ENCODE measurements at regions not wholly inside any gene's neighbourhood (a gene's known extent, or its start where the extent isn't known, plus 50 kb on each side); places are given as distances from the start of the nearest gene placed in this dataset.

DNA sequence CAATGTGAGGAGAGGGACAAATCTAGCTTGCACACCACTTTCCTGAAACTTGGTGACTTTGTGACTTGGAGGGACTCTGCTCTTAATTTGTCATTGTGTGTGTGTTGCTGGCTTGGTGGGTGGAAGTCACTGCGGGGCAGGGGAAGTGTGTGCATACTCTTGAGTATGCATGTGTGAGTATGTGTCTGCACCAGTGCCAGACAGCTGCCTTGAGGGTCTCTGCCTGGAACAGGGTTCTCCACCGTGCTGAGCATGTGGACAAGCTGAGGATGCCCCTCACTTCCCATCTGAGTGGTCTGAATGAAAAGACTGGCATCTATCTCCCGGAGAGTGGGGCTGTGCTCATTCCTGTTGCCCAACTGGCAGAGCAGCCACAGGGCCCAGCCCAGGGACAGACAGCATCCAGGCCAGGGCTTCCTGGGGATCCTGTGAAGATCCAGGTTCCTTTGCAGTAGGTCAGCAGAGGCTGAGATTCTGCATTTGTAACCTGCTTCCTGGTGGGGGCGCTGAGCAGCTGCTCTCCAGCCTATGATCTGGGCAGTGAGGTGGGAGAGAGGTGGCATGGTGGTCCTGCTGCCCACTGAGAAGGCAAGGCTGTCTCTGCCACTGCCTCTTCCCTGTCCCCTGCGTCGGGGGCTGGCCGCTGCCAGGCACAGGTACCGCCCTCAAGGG is 138.9 kb upstream of the HAAO start:
- DNase-seq (ENCODE audit: low read depth), result no peak

DNA sequence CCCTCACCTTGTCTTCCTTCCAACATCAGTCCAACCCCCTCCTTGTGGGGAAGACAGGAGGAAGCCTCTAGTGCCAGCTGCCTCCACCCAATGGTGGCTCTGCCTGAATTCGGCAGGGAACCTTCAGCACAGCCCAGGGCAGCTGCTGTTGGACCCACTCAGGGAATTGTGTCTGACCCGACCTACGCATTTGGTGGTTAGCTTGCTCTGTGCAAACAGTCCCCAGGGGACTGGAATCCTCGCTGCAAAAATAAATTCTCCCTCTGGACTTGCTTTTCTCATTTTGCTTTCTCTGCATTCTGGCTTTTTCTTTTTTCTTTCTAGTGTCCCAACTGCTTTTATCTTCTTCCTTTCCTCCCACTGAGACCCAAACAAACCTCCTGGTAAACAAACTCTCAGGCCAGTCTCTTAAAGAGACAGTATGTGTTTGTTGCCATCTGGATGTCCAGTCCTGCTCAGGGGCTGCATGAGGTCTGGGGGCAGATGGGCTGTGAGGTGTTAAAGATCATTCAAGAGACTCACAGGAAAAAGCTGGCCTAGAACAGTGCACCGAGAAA is 137.7 kb upstream of the HAAO start:
- no peak for DNase-seq (ENCODE audit: low read depth)

DNA sequence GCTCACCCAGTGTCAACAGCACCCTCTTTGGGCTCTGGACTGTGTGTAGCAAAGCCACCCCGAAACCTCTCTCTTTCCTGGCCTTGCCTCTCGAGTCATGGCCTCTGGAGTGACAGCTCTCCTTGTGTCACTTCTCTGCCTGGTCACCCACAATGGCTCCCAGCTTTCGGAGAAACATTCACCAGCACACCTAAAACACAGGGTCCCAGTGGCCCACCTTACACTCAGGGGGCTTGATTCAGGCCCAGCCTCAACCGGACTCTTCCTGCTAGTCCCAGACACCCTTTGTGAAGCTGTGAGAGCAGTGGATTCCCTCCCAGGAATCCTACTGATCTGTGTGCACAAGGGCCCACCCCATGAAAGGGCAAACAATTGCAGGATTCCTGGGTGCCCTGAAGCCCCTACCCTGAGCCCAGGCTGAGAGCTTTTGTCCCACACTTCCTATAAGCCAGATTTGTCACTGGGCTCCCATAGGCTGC is 137.2 kb upstream of the HAAO start:
- DNase-seq (ENCODE audit: low read depth), result no peak

DNA sequence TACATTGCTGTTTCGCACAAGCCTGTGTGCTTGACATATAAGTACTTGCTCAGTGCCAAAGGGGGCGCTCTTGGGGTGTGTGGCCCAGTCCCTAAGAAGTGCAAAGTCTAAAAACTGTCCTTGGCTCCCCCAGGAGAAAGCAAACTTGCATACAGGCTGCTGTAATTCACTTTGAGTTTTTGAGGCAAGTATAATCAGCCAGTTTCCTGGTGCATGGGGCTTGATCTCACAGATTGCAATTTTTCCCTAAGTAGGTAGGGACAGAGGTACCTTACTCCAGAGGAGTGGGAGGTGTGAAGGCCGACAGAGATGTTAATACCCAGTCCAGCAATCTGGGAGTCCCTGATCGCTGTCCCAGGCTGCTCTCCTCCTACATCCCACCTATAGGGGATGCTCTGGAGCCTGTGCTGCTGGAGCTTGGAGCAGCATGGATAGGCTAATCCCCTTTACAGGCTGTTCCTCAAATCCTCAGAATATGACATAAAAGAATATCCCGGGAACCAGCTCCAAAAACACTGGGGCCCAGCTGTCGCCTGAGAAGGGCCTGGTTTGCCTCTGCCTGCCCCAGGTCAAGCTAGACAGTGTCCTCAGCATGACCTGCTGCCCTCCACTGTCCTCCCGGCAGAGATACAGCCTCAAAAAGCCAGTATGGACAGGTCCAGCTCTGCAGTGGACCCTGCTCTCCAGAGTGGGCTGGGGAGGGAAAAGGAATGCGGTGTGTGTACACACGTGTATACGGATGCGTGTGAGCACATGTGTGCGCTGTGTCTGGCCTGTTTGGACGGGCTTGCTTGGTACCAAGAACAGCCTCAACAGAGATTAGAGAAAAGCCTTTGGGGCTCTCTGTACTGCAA is 136.5 kb upstream of the HAAO start:
- DNase-seq (ENCODE audit: low read depth), result no peak

DNA sequence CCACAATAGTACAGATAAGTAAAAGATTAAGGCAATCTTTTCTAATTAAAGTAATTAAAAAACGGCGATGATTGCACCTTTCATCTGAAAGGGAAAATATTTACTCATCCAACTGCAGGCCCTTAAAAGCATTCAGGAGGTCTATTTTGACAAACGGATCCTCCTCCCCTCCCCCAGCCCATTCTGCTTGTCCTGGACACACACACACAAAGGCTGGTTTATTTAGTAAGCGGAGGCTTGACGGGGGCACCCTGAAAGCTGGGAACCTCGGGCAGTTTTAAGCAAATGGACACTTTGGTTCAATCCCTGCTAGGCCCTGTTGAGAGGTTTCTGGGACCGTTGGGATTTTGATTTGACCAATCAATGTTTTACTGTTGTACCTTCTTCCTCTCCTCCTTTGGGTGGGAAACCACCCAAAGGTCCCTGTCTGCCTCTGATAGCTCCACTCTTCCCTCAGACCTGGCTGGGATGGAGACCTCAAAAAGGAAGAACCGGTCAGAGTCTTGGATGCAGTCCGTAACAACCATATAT is 135.8 kb upstream of the HAAO start:
- no peak for DNase-seq (ENCODE audit: low read depth)

DNA sequence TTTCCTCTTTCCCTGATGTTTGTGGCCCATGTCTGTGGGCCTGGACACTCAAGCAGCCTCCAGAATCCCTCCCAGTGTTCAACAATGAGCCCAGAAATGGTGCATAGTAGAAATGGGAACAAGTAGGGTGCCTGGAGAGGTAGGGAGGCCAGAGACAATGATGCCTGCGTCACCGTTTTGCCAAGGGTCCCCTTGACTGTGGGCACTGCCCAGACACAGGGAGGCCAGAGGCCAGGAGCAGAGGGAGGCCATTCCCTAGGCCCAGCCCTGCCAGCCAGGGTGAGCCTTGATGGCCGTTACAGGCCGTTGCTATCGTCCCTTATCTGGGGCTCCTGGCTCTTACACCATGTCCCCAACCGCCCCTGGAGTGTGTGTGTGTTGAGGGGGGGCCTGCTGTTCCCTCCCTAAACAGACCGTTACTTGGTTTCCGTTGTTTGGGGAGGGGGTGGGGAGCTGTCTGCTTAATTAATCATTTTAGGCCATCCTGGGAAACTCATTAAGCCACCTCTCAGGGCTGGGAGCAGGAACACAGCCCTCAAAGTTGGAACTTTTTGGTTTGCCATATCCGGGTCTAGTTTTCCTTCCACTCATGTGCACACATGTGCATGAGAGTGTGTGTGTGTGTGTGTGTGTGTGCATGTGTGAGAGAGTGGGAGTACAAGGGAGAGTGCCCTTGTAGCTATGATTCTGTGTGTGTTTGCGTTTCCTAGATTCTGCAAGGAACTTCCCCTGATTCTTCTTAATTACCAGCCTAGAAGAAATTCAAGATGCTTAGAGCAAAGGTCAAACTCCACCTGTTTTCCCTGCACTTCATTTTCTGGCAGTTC is 135.2 kb upstream of the HAAO start:
- DNase-seq (ENCODE audit: low read depth), result no peak

DNA sequence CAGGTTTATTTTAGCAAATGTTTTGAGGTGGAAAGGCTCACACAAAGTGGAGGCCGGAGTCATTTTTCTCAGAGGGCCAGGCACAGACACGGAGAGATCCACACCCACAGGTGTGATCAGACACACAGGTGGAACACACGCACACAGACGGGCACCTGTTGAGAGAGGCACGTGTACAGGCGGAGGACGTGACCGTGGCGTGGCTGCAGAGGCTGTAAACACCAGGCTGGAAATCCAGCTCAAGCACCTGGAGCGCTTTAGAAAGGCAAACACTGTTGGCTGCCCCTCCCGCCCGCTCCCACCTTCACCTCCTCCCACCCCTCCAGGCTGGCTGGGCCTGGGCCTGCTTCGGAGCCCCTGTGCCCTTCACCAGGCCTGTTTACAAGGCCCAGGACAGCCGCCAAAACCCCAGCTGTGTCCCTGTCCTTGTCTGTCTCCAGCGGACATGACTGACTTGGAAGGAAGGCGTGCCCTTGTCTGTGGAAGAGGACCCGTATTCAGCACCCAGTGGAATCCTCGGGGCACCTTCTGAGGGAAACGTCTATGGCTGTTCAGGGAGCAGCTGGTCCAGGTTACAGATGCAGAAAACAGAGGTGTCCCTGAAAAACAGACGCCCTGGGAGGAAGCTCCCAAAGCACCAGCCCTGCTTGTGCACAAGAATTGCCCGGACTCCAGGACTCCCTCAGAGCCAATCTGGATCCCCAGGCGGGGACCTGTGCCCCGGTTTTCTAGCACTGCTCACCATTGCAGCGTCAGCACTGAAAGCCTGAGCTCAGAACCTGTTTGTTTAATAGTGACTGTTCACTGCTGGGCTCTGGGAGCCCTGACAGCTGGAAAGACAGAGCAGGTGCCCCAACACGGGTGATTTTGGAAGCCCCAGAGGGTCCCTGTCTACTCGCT is 134.3 kb upstream of the HAAO start:
- DNase-seq (ENCODE audit: low read depth), result no peak

DNA sequence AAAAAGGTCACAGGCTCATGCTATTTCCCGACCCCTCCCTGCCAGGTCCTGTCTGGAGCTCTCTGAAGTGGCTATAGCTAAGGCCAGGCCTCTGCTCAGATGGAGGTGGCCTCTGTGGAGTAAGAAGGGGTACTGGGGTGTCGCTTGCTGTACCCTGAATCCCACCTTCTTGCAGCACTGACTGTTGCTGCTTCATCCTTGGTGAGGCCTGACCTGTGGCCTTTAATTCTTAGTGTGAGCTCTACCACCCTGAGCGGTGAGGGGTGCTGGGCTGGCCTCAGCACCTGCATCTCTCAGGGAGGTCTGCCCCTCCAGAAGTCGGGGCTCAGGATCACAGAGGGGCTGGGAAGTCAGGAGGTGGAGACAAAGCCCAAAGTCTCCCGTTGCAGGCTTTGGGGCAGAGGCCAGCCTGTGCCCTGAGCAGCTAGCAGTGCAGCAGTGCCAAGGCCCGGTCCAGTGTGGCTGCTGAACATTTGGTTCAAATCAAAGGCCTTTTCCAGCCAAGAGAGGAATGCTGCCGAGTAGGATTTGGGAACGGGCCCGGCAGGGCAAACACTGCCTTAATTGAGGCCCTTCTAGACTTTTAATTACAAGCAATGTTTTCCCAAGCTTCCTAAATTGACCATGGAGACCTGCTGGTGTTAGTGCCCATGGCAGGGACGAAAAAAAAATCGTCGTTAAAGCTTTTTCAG is 133.5 kb upstream of the HAAO start:
- DNase-seq (ENCODE audit: low read depth), result no peak

DNA sequence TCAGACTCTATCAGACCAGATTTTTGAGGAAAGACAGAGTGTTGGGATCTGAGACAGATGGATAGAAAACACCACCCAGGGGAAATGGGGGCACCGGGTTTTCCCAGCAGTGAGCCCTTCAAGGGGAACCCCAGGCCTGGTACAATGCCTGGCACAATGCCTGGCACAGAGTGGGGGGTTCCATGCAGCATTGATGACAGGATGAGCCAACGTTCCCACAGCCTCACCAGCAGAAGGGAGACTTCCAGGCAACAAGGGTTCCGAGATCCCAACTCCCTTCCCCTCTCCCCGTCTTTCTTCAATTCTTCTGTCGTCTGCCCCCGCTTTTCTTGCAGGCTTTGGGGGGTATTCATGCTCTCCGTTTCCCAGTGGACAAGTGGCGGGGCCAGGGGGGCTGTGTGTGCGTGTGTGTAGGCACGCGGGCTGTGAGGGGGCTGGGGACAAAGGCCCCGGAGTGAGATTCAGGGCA is 132.1 kb upstream of the HAAO start:
- DNase-seq (ENCODE audit: low read depth), result no peak

DNA sequence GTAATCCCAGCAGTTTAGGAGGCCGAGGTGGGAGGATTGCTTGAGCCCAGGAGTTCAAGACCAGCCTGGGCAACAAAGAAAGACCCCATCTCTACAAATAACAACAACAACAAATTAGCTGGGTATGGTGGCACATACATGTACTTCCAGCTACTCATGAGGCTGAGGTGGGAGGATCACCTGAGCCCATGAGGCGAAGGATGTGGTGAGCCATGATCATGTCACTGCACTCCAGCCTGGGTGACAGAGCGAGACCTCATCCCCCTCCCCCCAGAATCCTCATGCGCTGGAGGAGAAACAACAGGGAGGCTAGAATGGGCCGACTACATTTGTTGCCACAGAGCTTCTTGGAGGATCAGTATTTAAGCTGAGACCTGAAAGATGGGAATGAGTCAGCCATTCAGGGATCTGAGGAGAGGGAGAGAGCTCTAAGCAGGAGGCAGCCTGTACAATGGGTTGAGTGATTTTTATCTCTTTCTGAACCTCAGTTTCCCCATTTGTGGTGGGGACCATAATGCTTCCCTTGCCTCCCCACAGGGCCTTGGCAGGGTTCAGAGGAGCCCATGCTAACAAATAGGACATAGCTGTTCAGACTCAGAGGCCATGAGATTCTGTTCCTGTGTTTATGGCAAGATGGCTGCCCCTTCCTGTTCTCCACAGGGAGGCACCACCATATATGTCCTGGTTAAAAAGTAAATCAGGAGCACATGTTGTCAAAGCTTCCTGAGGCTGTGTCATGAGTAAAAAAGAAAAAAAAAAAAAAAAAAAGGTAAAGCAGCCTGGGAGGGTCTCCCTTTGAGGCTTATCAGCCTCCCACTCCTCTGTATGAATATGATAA is 131.4 kb upstream of the HAAO start:
- DNase-seq (ENCODE audit: low read depth), result no peak

DNA sequence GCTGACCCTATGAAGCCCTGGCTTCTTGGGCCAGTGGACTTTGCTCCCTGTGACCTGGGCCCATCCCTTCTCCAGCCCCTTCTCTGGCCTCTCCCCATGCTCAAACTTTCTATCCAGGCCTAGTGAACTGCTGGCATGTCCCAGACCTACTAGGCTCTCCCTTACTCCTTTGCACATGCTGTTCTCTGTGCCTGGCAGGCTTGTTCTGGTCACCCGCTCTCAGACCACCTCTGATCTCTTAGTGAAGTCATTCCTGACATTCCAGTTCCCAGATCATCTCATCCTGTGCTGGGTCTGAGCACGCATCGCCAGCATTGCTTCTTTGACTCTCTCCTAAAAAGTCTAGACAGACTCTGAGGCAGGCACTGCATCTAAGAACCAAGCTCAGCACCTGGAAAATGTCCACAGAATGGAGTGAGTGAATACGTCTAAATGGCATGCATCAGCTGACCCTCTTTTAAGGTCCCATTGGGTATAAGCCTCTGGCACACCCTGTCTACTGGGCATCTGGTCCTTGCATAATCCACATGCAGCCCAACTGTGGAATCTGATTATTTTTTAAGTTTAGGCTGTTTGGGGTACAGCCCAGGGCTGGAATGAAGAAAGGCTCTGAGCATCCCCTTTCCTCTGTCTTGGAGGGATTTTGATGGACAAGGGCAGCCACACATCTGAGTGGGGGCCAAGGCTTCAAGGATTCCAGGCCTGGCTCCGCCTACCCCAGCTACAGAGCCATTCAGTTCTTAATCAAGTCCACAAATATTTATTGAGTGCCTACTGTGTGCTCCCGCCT is 130.6 kb upstream of the HAAO start:
- no peak for DNase-seq (ENCODE audit: low read depth)

DNA sequence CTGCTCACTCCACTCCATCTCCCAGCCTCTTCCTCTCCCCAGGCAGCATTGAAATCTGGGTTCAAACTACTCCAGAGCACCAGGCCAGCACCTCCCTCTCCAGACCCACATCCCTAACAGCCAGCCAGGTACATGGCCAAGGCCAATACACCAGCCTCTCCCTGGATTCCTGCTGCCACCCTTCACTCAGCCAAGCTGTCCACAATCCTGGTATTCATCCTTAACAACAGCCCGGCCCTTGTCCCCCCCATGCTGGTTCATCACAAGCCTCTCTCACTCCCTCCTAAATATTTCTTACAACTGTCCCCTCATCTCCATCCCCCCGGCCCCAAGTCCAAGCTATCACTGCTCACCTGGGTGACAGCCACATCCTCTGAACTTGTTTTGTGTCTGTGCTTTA is 129.9 kb upstream of the HAAO start:
- no peak for DNase-seq (ENCODE audit: low read depth)

DNA sequence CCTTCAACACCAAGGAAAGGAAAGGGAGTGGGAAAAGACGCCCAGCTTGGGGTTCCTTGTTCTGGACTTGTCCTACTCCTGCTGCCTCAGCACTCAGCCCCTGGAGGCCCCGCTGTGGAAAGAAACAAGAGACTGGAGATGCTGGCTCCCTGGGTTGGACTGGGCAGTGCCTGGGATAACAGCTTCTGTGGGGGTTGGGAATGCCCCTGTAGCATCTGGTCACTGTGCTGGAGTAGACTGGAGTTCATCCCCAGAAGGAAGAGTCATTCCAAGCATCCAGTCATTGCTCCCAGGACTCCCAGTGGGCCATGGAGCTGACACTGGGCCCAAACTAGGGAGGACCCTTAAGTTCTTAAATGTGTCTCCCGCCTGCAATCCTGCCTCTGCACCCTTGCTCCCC is 129.3 kb upstream of the HAAO start:
- no peak for DNase-seq (ENCODE audit: low read depth)

DNA sequence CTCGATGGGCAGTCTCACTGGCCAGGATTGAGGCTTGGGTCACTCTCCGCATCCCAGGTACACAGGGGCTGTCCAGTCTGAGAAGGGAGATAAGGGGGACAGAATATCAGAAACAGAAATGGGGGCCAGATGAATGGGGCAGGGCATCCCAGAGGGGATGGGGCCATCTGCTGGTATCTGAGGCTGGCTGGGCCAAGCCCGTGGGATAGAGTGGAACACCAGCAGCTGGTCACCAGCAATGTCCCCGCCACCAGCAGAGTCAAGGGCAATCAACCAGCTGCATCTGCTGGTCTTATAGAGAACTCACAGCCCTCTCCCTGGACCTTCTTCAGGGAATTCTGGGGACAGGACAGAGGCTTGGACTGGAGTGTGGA is 128.8 kb upstream of the HAAO start:
- no peak for DNase-seq (ENCODE audit: low read depth)

DNA sequence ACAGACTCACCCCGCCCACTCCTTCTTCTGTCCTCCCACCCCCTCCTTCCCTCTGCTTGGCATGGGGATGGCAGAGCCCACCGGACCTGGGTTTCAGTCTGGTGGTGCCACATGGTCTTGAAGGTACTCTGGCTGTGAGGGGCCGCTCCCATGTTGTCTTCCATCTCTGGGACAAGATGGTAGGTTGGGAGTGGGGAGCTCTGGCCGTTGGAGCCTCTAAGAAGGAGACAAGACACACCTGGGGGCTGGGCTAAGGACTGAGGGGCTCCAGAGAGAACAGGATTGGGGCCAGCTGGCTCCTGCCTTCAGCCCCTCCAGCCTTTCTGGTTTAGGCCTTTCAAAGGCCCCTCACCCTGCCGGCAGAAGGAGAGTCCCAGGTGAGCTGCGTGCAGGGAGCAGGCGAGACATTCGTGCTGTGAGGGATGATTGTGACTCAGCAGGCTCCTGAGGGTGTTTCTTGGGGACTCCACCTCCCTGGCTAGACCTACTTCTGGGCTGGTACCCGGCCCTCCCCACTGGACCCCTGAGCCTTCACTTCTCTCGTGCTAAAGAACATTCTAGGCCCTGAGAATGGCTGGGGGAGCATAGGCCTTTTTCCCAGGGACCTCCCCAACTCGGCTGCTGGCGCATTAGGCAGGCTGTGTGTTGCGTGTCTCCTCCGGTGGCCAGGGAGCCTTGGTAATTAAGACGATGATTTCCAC is 128.2 kb upstream of the HAAO start:
- no peak for DNase-seq (ENCODE audit: low read depth)

DNA sequence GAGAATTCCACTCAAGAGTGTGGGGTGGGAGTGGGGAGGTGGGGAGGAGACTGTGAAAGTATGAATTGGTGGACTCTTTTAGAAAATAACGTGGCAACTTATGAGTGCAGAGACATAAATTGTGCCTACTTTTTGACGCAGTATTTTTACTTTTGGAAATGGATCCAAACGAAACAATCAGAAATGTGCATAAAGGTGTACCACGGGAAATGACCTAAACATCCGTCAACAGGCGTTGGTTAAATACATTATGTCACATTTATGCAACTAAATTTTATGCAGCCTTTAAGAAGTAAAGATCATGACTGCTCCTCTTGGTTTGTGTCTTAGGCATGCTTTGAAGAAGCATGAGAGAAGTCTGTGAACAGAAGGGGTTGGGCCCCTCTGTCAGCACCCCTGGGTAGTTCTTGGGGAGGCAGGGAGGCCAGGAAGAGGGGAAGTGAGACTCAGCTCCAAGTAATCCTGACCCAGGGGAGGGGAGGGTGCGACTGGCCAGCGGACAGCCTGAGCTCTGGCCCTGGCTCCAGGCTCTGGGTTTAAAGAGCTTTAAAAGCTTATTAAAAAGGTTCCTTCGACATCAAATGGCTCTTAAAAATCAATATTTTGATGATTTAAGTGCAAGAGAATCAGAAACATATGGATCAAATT is 126.4 kb upstream of the HAAO start:
- DNase-seq (ENCODE audit: low read depth), result no peak

DNA sequence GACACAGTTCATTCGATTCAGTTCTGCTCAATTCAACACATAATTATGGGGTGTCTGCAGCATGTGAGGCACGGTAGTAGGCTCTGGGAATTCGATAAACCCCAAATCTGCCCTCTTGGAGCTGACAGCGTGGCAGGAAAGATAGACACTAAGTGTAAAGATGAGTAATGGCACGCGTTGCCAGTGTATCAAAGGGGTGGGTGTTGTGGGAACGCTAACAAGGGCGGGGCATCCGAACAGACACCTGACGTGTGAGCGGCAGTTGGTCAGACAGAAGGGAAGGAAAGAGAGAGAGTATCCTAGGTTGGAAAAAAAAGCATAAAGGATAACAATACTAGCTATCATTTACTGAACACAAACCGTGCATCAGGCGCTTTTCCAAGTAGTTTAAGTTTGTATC is 125.7 kb upstream of the HAAO start:
- no peak for DNase-seq (ENCODE audit: low read depth)
